Lower leg skin (tissue), 3 donors: ENCODE measurements at regions not wholly inside any gene's neighbourhood (a gene's known extent, or its start where the extent isn't known, plus 50 kb on each side); places are given as distances from the start of the nearest gene placed in this dataset.
"Not testable (repeated sequence)": the region's sequence is repeated elsewhere in the genome, so short reads cannot be mapped to it uniquely, and the experiment has no call there.

ENCODE experiments used
- POLR2A ChIP-seq, 2 donors: fragments of 450-650 bp; IDR thresholded peaks; one replicate each; pipeline ENCODE4 v1.6.1; 2016 to 2017; ENCODE audit warnings: antibody characterized with exemption in 2 of 2, mild to moderate bottlenecking in 1 of 2, moderate library complexity in 1 of 2
- TF ChIP-seq, protein P1 (sequence below), 3 donors: fragments of 450-650 bp; IDR thresholded peaks; one replicate each; pipeline ENCODE4 v1.5.1; 2016; ENCODE audit warnings: antibody characterized with exemption in 3 of 3, mild to moderate bottlenecking in 3 of 3, moderate library complexity in 2 of 3

DNA sequence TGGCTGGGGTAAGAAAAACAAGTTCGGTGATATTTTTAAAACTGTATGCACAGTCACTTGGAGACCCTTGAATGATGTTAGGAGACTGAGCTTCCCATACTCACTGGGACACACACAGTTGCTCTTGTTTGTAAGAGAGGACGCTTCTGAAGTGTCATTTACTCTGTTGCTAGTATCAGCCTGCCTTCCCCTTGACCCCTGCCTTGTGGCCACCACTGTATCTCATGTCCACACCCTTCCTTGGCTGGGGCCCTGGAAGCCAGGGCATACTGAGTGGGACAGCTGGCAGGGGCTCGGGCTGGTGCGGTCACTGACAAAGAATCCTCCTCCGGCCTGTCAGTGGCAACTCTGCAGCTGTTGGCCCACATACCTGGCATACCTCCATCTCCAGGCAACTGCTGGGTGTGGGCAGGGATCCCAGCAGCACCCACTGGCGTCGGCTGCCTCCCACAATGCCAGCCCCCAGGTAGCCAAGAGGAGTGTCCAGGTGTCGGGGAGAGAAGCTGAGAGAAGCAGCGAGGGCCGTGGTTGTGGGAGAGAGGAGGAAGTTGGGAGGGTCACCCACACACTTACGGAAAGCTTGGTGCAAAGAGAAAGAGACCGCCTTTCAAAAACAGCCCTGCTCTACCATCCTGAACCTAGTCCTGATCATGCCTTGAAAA is 58.2 kb upstream of the NBPF15 start:
- TF ChIP-seq POLR2A (IDR thresholded peaks at IDR 0.05): not testable (repeated sequence)
- TF ChIP-seq, protein P1, sequence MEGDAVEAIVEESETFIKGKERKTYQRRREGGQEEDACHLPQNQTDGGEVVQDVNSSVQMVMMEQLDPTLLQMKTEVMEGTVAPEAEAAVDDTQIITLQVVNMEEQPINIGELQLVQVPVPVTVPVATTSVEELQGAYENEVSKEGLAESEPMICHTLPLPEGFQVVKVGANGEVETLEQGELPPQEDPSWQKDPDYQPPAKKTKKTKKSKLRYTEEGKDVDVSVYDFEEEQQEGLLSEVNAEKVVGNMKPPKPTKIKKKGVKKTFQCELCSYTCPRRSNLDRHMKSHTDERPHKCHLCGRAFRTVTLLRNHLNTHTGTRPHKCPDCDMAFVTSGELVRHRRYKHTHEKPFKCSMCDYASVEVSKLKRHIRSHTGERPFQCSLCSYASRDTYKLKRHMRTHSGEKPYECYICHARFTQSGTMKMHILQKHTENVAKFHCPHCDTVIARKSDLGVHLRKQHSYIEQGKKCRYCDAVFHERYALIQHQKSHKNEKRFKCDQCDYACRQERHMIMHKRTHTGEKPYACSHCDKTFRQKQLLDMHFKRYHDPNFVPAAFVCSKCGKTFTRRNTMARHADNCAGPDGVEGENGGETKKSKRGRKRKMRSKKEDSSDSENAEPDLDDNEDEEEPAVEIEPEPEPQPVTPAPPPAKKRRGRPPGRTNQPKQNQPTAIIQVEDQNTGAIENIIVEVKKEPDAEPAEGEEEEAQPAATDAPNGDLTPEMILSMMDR (IDR thresholded peaks at IDR 0.05): not testable (repeated sequence)
